ENCODE measurements at regions not wholly inside any gene's neighbourhood (a gene's known extent, or its start where the extent isn't known, plus 50 kb on each side); places are given as distances from the start of the nearest gene placed in this dataset.

- no peak for DNase-seq
These were observed 102.2 kb upstream of the TARS1 start for GRCh38 chr5:33338336-33339110.

- DNase-seq, result no peak
These were observed 101.4 kb upstream of the TARS1 start for GRCh38 chr5:33339413-33339812.

- DNase-seq, result no peak
These were observed 100.6 kb upstream of the TARS1 start for GRCh38 chr5:33340195-33340594.

- no peak for DNase-seq
These were observed 99.4 kb upstream of the TARS1 start for GRCh38 chr5:33341351-33341750.

GRCh38 chr5:33343676-33344327 lies 97.0 kb upstream of the TARS1 start:
- no peak for DNase-seq

GRCh38 chr5:33346534-33346933 lies 94.2 kb upstream of the TARS1 start:
- DNase-seq, result no peak

GRCh38 chr5:33361781-33362180 lies 79.0 kb upstream of the TARS1 start:
- peak in 1 of 2 donors; percentile 9 for DNase-seq

- DNase-seq, result peak in 1 of 2 donors; percentile 70
These were observed 77.8 kb upstream of the TARS1 start for GRCh38 chr5:33362915-33363314.

GRCh38 chr5:33363537-33363936 lies 77.2 kb upstream of the TARS1 start:
- no peak for DNase-seq

GRCh38 chr5:33364406-33364805 lies 76.4 kb upstream of the TARS1 start:
- DNase-seq, result peak in 1 of 2 donors; percentile 49

GRCh38 chr5:33367416-33367815 lies 73.3 kb upstream of the TARS1 start:
- no peak for DNase-seq

GRCh38 chr5:33369485-33370465 lies 71.0 kb upstream of the TARS1 start:
- no peak for DNase-seq

GRCh38 chr5:33370466-33370859 lies 70.3 kb upstream of the TARS1 start:
- no peak for DNase-seq

GRCh38 chr5:33371660-33372059 lies 69.1 kb upstream of the TARS1 start:
- no peak for DNase-seq

GRCh38 chr5:33372721-33373472 lies 67.9 kb upstream of the TARS1 start:
- no peak for DNase-seq

GRCh38 chr5:33375900-33376299 lies 64.9 kb upstream of the TARS1 start:
- no peak for DNase-seq

GRCh38 chr5:33379757-33380156 lies 61.0 kb upstream of the TARS1 start:
- DNase-seq, result peak; percentile 42 to 63

GRCh38 chr5:33381243-33381642 lies 59.5 kb upstream of the TARS1 start:
- no peak for DNase-seq
